GM23248 (cell line): ENCODE measurements at regions not wholly inside any gene's neighbourhood (a gene's known extent, or its start where the extent isn't known, plus 50 kb on each side); places are given as distances from the start of the nearest gene placed in this dataset.

Experiments
- EZH2 ChIP-seq: fragments of 200-600 bp; sonication (generic); IDR thresholded peaks from 2 replicates; pipeline ENCODE4 v1.6.1; 2018; ENCODE audit warnings: antibody characterized with exemption, mild to moderate bottlenecking; ENCODE audit not compliant: insufficient read depth, poor library complexity, severe bottlenecking
- EZH2phosphoT487 ChIP-seq: fragments of 200-600 bp; sonication (generic); IDR thresholded peaks from 2 replicates; pipeline ENCODE4 v1.6.1; 2018; ENCODE audit warnings: antibody characterized with exemption, moderate library complexity, mild to moderate bottlenecking, low read depth; ENCODE audit not compliant: insufficient read depth

GRCh38 chr18:41646915-41647620 lies 308.0 kb upstream of the PIK3C3 start:
- TF ChIP-seq EZH2phosphoT487 (no peak), EZH2 (no peak)
